Spleen (tissue), 7 donors: ENCODE measurements at regions not wholly inside any gene's neighbourhood (a gene's known extent, or its start where the extent isn't known, plus 50 kb on each side); places are given as distances from the start of the nearest gene placed in this dataset.

ENCODE experiments used
- POLR2A ChIP-seq, 3 donors: fragments of 450-650 bp; IDR thresholded peaks; one replicate each; pipeline ENCODE4 v1.5.1; 2017; ENCODE audit warnings: antibody characterized with exemption in 3 of 3, mild to moderate bottlenecking in 1 of 3
- POLR2AphosphoS5 ChIP-seq, 3 donors: sonication (generic); formaldehyde crosslinking; IDR thresholded peaks; one replicate each; pipeline ENCODE4 v1.5.1; 2017; ENCODE audit warnings: antibody characterized with exemption in 3 of 3
- TF ChIP-seq, protein P1 (sequence below), 11 experiments: fragments of 200-600 bp in 7 of 11; fragments of 450-650 bp in 4 of 11; sonication (generic) in 4 of 11; IDR thresholded peaks in 8 of 11; conservative IDR thresholded peaks in 3 of 11; 1 replicate in 7 of 11; 2 replicates in 4 of 11; pipeline versions ENCODE4 v1.4.0 to v1.8.0; 2016 to 2021; ENCODE audit warnings: antibody characterized with exemption in 11 of 11, inconsistent platforms in 4 of 11, mild to moderate bottlenecking in 1 of 11
- donor health status: DM: no; HTN: no; CAD: no; lungs with moderate emphysema.
- donor health status: DM: no; HTN: no; CAD: no.
- donor health status: DM: no; HTN: no; CAD: no.

DNA sequence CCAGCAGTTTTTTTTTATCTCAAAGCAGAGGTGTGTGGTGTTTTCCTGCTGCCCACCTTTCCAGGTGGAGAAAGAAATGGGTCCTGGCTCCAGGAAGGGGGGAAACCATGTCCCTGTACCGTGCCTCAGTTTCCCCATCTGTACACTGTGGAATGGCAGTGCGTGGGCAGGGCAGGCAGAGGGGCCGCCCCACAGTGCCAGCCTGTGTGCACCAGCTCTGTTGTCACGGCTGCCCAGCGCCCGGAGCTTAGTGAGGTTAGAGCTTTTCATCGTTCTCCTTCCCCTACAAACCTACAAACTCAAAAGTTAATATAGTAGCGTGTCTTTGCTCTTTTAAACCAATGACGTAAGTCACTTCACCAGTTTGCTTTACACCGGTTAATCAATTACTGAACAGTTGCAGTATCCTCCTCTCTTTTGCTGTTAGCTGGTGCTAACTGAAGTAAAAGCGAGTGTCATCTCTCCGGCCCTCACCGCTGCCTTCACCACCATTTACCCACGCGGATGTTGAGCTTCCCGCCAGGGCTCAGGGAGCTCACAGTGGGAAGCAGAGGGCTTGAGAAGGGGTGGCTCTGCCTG lies 114.8 kb upstream of the ADRA2C start:
- TF ChIP-seq, protein P1, sequence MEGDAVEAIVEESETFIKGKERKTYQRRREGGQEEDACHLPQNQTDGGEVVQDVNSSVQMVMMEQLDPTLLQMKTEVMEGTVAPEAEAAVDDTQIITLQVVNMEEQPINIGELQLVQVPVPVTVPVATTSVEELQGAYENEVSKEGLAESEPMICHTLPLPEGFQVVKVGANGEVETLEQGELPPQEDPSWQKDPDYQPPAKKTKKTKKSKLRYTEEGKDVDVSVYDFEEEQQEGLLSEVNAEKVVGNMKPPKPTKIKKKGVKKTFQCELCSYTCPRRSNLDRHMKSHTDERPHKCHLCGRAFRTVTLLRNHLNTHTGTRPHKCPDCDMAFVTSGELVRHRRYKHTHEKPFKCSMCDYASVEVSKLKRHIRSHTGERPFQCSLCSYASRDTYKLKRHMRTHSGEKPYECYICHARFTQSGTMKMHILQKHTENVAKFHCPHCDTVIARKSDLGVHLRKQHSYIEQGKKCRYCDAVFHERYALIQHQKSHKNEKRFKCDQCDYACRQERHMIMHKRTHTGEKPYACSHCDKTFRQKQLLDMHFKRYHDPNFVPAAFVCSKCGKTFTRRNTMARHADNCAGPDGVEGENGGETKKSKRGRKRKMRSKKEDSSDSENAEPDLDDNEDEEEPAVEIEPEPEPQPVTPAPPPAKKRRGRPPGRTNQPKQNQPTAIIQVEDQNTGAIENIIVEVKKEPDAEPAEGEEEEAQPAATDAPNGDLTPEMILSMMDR (IDR thresholded peaks at IDR 0.05 in 8 of 11, conservative IDR thresholded peaks at IDR 0.05 in 3 of 11) = no peak
- TF ChIP-seq POLR2AphosphoS5 (IDR thresholded peaks at IDR 0.05) = no peak
- no peak for TF ChIP-seq POLR2A (IDR thresholded peaks at IDR 0.05)
